Transverse colon (tissue), 3 donors: ENCODE measurements at regions not wholly inside any gene's neighbourhood (a gene's known extent, or its start where the extent isn't known, plus 50 kb on each side); places are given as distances from the start of the nearest gene placed in this dataset.

Experiments
- POLR2A ChIP-seq: fragments of 450-650 bp; IDR thresholded peaks from one replicate; pipeline ENCODE4 v1.6.1; 2016; ENCODE audit warnings: antibody characterized with exemption, mild to moderate bottlenecking, moderate library complexity
- TF ChIP-seq, protein P1 (sequence below), 5 experiments: fragments of 200-600 bp in 3 of 5; fragments of 450-650 bp in 2 of 5; sonication (generic) in 3 of 5; IDR thresholded peaks; 1 replicate in 2 of 5; 2 replicates in 3 of 5; pipeline ENCODE4 v1.5.1; 2016 to 2017; ENCODE audit warnings: antibody characterized with exemption in 5 of 5, inconsistent platforms in 3 of 5, mild to moderate bottlenecking in 2 of 5, moderate library complexity in 1 of 5

- TF ChIP-seq, protein P1, sequence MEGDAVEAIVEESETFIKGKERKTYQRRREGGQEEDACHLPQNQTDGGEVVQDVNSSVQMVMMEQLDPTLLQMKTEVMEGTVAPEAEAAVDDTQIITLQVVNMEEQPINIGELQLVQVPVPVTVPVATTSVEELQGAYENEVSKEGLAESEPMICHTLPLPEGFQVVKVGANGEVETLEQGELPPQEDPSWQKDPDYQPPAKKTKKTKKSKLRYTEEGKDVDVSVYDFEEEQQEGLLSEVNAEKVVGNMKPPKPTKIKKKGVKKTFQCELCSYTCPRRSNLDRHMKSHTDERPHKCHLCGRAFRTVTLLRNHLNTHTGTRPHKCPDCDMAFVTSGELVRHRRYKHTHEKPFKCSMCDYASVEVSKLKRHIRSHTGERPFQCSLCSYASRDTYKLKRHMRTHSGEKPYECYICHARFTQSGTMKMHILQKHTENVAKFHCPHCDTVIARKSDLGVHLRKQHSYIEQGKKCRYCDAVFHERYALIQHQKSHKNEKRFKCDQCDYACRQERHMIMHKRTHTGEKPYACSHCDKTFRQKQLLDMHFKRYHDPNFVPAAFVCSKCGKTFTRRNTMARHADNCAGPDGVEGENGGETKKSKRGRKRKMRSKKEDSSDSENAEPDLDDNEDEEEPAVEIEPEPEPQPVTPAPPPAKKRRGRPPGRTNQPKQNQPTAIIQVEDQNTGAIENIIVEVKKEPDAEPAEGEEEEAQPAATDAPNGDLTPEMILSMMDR (IDR thresholded peaks at IDR 0.05), result no peak
- TF ChIP-seq POLR2A, result no peak
These were observed 49.9 kb upstream of the IQSEC1 start for GRCh38 chr3:13123013-13123654.
